Keratinocyte (primary cell): ENCODE measurements at regions not wholly inside any gene's neighbourhood (a gene's known extent, or its start where the extent isn't known, plus 50 kb on each side); places are given as distances from the start of the nearest gene placed in this dataset.

Source experiments
- DNase-seq: peaks from one replicate; pipeline ENCODE4 v3.0.0-alpha.2; 2011; ENCODE audit warnings: low read depth, missing footprints, low spot score
- FAIRE-seq: peaks from 2 replicates; lab custom pipeline; 2011; peaks lifted over from hg19 to GRCh38; lab: Jason Lieb, UNC
- H2AFZ ChIP-seq: 2 replicates; pipeline ENCODE4 v1.6.0; 2012; ENCODE audit warnings: low read length, control low read depth, inconsistent platforms; ENCODE audit not compliant: control insufficient read depth
- H3K27ac ChIP-seq: 2 replicates; pipeline ENCODE4 v1.5.1; 2011; ENCODE audit warnings: low read length; ENCODE audit not compliant: control insufficient read depth, insufficient read depth
- H3K27me3 ChIP-seq: 3 replicates; pipeline ENCODE4 v1.6.0; 2011; ENCODE audit warnings: low read length; ENCODE audit not compliant: control insufficient read depth, insufficient read depth; ENCODE audit errors: extremely low read depth
- H3K36me3 ChIP-seq, 2 experiments: 2 replicates in 1 of 2; 3 replicates in 1 of 2; pipeline ENCODE4 v1.5.1; 2011; ENCODE audit warnings: low read length in 2 of 2, mild to moderate bottlenecking in 1 of 2; ENCODE audit not compliant: control insufficient read depth in 2 of 2, insufficient read depth in 2 of 2; ENCODE audit errors: extremely low read depth in 1 of 2
- H3K4me1 ChIP-seq: 3 replicates; pipeline ENCODE4 v1.5.1; 2011; ENCODE audit warnings: low read length; ENCODE audit not compliant: control insufficient read depth, insufficient read depth; ENCODE audit errors: extremely low read depth
- H3K4me2 ChIP-seq: 3 replicates; pipeline ENCODE4 v1.6.0; 2011; ENCODE audit warnings: low read depth, low read length; ENCODE audit not compliant: control insufficient read depth, insufficient read depth; ENCODE audit errors: extremely low read depth
- H3K4me3 ChIP-seq, 3 experiments: fragments of 200-600 bp in 1 of 3; sonication (generic) in 1 of 3; 2 replicates in 2 of 3; 3 replicates in 1 of 3; pipeline ENCODE4 v1.5.1; 2011 to 2016; ENCODE audit warnings: low read length in 3 of 3, mild to moderate bottlenecking in 3 of 3, control low read depth in 2 of 3, inconsistent platforms in 1 of 3, low read depth in 1 of 3, mixed read lengths in 1 of 3, mixed run types in 1 of 3, moderate library complexity in 1 of 3; ENCODE audit not compliant: control insufficient read depth in 2 of 3, insufficient read depth in 2 of 3; ENCODE audit errors: extremely low read depth in 1 of 3
- H3K79me2 ChIP-seq: 2 replicates; pipeline ENCODE4 v1.6.0; 2012; ENCODE audit warnings: low read length; ENCODE audit not compliant: control insufficient read depth, insufficient read depth
- H3K9ac ChIP-seq: 3 replicates; pipeline ENCODE4 v1.6.0; 2011; ENCODE audit warnings: low read length; ENCODE audit not compliant: control insufficient read depth, insufficient read depth; ENCODE audit errors: extremely low read depth
- H3K9me1 ChIP-seq: 3 replicates; pipeline ENCODE4 v1.6.0; 2011; ENCODE audit warnings: low read length; ENCODE audit not compliant: control insufficient read depth, insufficient read depth; ENCODE audit errors: extremely low read depth
- H3K9me3 ChIP-seq: 2 replicates; pipeline ENCODE4 v1.5.1; 2012; ENCODE audit warnings: low read depth, low read length; ENCODE audit not compliant: control insufficient read depth
- H4K20me1 ChIP-seq: 3 replicates; pipeline ENCODE4 v1.6.0; 2011; ENCODE audit warnings: low read length; ENCODE audit not compliant: control insufficient read depth, insufficient read depth; ENCODE audit errors: extremely low read depth
- EZH2 ChIP-seq: IDR thresholded peaks from one replicate; pipeline ENCODE4 v1.6.1; 2012; ENCODE audit warnings: inconsistent platforms, mild to moderate bottlenecking, low read length, moderate library complexity
- dilution Hi-C: fragments of 300-500 bp; cut with MboI; formaldehyde crosslinking; loops from one replicate; pipeline ENCODE4 v1.7.0; 2020; ENCODE audit warnings: low sequenced_read_pairs; ENCODE audit not compliant: extremely low pct_ligation_motif_present
- TF ChIP-seq, protein P1 (sequence below), 3 experiments: IDR thresholded peaks in 1 of 3; conservative IDR thresholded peaks in 1 of 3; optimal IDR thresholded peaks in 1 of 3; 2 replicates in 2 of 3; 3 replicates in 1 of 3; pipeline versions ENCODE3 to v1.5.1; 2011; ENCODE audit warnings: low read length in 3 of 3, mild to moderate bottlenecking in 3 of 3, moderate library complexity in 2 of 3, control low read depth in 1 of 3, inconsistent platforms in 1 of 3; ENCODE audit not compliant: insufficient read depth in 2 of 3; ENCODE audit errors: extremely low read depth in 1 of 3

DNA sequence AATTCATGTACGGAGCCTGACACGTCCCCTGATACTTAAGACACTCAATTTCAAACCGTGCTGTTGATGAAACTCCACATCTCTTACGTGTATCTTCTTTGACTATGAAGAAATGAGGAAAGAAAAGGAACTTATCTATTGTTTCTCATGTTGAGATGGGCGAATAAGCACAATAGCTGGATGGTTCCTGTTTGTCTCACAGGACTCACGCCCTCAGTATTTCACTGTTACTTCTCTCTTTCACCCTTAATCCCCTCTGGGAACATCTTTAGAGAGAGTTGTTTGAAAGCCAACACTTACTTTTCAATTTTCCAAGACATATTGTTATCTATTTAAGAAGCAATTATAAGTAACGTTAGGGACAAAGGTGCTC lies 99.8 kb downstream of the COPS8 start:
- Histone ChIP-seq H2AFZ (no peak overlapping the region), H4K20me1 (no peaks in the 10 kb centered on the region), H3K4me3 (no peak overlapping the region), H3K4me2 (no peak overlapping the region), H3K27ac (no peak overlapping the region), H3K9ac (no peak overlapping the region), H3K27me3 (no peaks in the 10 kb centered on the region), H3K36me3 (no peaks in the 10 kb centered on the region), H3K4me1 (no peaks in the 10 kb centered on the region), H3K9me3 (no peaks in the 10 kb centered on the region), H3K9me1 (no peaks in the 10 kb centered on the region), H3K79me2 (no peaks in the 10 kb centered on the region)
- DNase-seq (no peak), FAIRE-seq (no peak)
- TF ChIP-seq EZH2 = no peak
- TF ChIP-seq, protein P1, sequence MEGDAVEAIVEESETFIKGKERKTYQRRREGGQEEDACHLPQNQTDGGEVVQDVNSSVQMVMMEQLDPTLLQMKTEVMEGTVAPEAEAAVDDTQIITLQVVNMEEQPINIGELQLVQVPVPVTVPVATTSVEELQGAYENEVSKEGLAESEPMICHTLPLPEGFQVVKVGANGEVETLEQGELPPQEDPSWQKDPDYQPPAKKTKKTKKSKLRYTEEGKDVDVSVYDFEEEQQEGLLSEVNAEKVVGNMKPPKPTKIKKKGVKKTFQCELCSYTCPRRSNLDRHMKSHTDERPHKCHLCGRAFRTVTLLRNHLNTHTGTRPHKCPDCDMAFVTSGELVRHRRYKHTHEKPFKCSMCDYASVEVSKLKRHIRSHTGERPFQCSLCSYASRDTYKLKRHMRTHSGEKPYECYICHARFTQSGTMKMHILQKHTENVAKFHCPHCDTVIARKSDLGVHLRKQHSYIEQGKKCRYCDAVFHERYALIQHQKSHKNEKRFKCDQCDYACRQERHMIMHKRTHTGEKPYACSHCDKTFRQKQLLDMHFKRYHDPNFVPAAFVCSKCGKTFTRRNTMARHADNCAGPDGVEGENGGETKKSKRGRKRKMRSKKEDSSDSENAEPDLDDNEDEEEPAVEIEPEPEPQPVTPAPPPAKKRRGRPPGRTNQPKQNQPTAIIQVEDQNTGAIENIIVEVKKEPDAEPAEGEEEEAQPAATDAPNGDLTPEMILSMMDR (optimal IDR thresholded peaks at IDR 0.05 in 1 of 3, IDR thresholded peaks at IDR 0.05 in 1 of 3, conservative IDR thresholded peaks at IDR 0.05 in 1 of 3; ENCODE audit: extremely low read depth in 1 of 3, insufficient read depth in 2 of 3, low read length in 3 of 3) = no peak
- dilution Hi-C loops = no loop called here

- H3K27ac ChIP-seq = no peak overlapping the region
- H3K4me3 ChIP-seq = no peak overlapping the region
- no peak overlapping the region for H3K4me2 ChIP-seq
- FAIRE-seq (no peak), DNase-seq (no peak)
- dilution Hi-C loops = no loop called here
- no peak overlapping the region for H2AFZ ChIP-seq
- no peak for TF ChIP-seq EZH2
- TF ChIP-seq, protein P1 (optimal IDR thresholded peaks at IDR 0.05 in 1 of 3, IDR thresholded peaks at IDR 0.05 in 1 of 3, conservative IDR thresholded peaks at IDR 0.05 in 1 of 3; ENCODE audit: extremely low read depth in 1 of 3, insufficient read depth in 2 of 3, low read length in 3 of 3) = no peak
- no peaks in the 10 kb centered on the region for H3K36me3 ChIP-seq
- H3K9me1 ChIP-seq = no peaks in the 10 kb centered on the region
- H3K9me3 ChIP-seq = no peaks in the 10 kb centered on the region
- H3K4me1 ChIP-seq = no peaks in the 10 kb centered on the region
- no peaks in the 10 kb centered on the region for H4K20me1 ChIP-seq
- no peaks in the 10 kb centered on the region for H3K79me2 ChIP-seq
- peaks cover 18% of the 10 kb centered on the region for H3K27me3 ChIP-seq
- no peak overlapping the region for H3K9ac ChIP-seq
These were observed 104.1 kb downstream of the COPS8 start for GRCh38 chr2:237189799-237190198.
